ENCODE measurements at regions not wholly inside any gene's neighbourhood (a gene's known extent, or its start where the extent isn't known, plus 50 kb on each side); places are given as distances from the start of the nearest gene placed in this dataset.

DNA sequence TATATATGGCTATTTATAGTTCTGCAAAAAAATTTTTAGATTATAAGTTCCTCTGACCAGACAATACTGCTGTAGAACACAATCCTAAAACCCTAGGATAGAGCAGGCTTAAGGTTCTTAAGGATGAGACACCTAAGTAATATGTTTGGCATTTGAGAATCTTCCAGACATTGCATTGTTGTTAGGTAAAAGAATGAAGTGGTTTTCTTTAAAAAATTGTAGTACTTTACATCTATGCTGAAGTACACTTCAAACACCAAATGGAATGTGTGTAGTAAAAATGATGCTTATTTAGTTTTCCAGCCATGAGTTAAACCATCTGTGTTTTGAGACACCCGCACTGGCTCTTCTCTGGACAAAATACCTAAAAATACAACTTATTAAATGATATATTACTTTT, 857.7 kb downstream of the OTOL1 start:
- H3K27me3 ChIP-seq (ENCODE audit: low read depth), result no peaks in the 10 kb centered on the region
- H3K27ac ChIP-seq (replicated peaks), result no peak overlapping the region
- H3K36me3 ChIP-seq, result no peaks in the 10 kb centered on the region
- H3K4me3 ChIP-seq, result no peak overlapping the region
- no peak for DNase-seq
- intact Hi-C loops (cut with micrococcal nuclease), result no loop called here
- TF ChIP-seq, protein P1, sequence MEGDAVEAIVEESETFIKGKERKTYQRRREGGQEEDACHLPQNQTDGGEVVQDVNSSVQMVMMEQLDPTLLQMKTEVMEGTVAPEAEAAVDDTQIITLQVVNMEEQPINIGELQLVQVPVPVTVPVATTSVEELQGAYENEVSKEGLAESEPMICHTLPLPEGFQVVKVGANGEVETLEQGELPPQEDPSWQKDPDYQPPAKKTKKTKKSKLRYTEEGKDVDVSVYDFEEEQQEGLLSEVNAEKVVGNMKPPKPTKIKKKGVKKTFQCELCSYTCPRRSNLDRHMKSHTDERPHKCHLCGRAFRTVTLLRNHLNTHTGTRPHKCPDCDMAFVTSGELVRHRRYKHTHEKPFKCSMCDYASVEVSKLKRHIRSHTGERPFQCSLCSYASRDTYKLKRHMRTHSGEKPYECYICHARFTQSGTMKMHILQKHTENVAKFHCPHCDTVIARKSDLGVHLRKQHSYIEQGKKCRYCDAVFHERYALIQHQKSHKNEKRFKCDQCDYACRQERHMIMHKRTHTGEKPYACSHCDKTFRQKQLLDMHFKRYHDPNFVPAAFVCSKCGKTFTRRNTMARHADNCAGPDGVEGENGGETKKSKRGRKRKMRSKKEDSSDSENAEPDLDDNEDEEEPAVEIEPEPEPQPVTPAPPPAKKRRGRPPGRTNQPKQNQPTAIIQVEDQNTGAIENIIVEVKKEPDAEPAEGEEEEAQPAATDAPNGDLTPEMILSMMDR (IDR thresholded peaks at IDR 0.05; ENCODE audit: borderline replicate concordance), result no peak
- H3K4me1 ChIP-seq, result no peaks in the 10 kb centered on the region
- no peaks in the 10 kb centered on the region for H3K9me3 ChIP-seq (replicated peaks)

- H3K9me3 ChIP-seq (replicated peaks), result no peaks in the 10 kb centered on the region
- DNase-seq, result no peak
- H3K27ac ChIP-seq (replicated peaks), result no peak overlapping the region
- TF ChIP-seq, protein P1 (IDR thresholded peaks at IDR 0.05; ENCODE audit: borderline replicate concordance), result no peak
- H3K4me1 ChIP-seq, result peaks cover 41% of the 10 kb centered on the region
- H3K27me3 ChIP-seq (ENCODE audit: low read depth), result no peaks in the 10 kb centered on the region
- intact Hi-C loops (cut with micrococcal nuclease), result no loop called here
- H3K36me3 ChIP-seq, result no peaks in the 10 kb centered on the region
- no peak overlapping the region for H3K4me3 ChIP-seq
These were observed 868.6 kb downstream of the OTOL1 start for GRCh38 chr3:162365066-162365719.

GRCh38 chr3:162366166-162366766, 869.7 kb downstream of the OTOL1 start:
- intact Hi-C loops (cut with micrococcal nuclease), result no loop called here
- Histone ChIP-seq H3K36me3 (no peaks in the 10 kb centered on the region), H3K4me3 (no peak overlapping the region), H3K27me3 (ENCODE audit: low read depth) (no peaks in the 10 kb centered on the region), H3K9me3 (replicated peaks) (no peaks in the 10 kb centered on the region), H3K4me1 (peaks cover 41% of the 10 kb centered on the region), H3K27ac (replicated peaks) (peak overlapping the region; percentile 48)
- TF ChIP-seq, protein P1 (IDR thresholded peaks at IDR 0.05; ENCODE audit: borderline replicate concordance), result no peak
- DNase-seq, result no peak

DNA sequence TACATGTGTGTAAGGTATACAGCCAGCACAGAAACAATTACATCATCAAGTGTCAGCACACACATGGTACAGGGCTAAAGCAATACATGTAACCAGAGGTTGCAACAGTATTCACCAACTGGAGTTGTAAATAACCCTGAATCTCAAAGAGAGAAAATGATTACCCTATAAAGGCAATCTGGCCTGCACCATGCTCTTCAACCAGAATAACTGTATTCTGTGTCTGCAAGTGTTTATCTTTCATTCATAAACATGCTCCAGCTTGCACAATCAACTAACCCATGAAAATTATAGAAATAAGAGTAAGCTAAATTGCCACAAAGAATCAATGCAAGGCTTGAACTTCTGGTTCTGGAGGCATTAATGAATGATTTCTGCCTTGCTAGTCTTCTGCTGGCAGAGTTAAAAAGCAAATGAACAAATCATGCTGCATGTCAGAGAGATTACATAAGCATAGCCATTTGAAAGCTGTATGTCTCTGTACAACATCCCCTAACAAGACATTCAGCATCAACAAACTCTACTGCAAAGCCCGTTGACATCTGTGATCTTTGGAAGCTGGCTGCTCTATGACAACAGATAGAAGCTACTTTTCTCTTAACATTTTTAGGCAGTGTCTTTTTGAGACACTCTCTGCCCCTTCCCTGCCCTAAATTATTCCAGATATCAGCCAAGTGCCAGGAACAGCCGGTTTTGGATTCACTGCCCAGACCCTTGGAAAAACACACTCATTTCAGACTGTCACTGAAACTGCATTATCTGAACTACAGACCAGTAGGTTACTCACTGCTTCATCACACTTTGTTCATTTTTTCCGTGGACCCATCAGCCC, 871.0 kb downstream of the OTOL1 start:
- no peaks in the 10 kb centered on the region for H3K36me3 ChIP-seq
- no peak for DNase-seq
- H3K9me3 ChIP-seq (replicated peaks), result no peaks in the 10 kb centered on the region
- H3K27ac ChIP-seq (replicated peaks), result peak overlapping the region; percentile 30
- intact Hi-C loops (cut with micrococcal nuclease), result no loop called here
- peaks cover 41% of the 10 kb centered on the region for H3K4me1 ChIP-seq
- H3K27me3 ChIP-seq (ENCODE audit: low read depth), result no peaks in the 10 kb centered on the region
- TF ChIP-seq, protein P1 (IDR thresholded peaks at IDR 0.05; ENCODE audit: borderline replicate concordance), result no peak
- H3K4me3 ChIP-seq, result no peak overlapping the region

- no peak for DNase-seq
- H3K27ac ChIP-seq (replicated peaks), result peak overlapping the region; percentile 30
- H3K4me1 ChIP-seq, result peaks cover 41% of the 10 kb centered on the region
- no peaks in the 10 kb centered on the region for H3K27me3 ChIP-seq (ENCODE audit: low read depth)
- no peak overlapping the region for H3K4me3 ChIP-seq
- TF ChIP-seq, protein P1 (IDR thresholded peaks at IDR 0.05; ENCODE audit: borderline replicate concordance), result no peak
- H3K36me3 ChIP-seq, result no peaks in the 10 kb centered on the region
- H3K9me3 ChIP-seq (replicated peaks), result no peaks in the 10 kb centered on the region
- intact Hi-C loops (cut with micrococcal nuclease), result no loop called here
These were observed 871.8 kb downstream of the OTOL1 start for GRCh38 chr3:162368417-162368816.
